SH-SY5Y (cell line): ENCODE measurements at regions not wholly inside any gene's neighbourhood (a gene's known extent, or its start where the extent isn't known, plus 50 kb on each side); places are given as distances from the start of the nearest gene placed in this dataset.

Experiments used
- GATA2 ChIP-seq: IDR thresholded peaks from 2 replicates; pipeline ENCODE4 v1.6.1; 2011; ENCODE audit warnings: mild to moderate bottlenecking, low read depth, low read length
- GATA3 ChIP-seq: IDR thresholded peaks from 2 replicates; pipeline ENCODE4 v1.6.1; 2011; ENCODE audit warnings: low read depth, mild to moderate bottlenecking, low read length, moderate library complexity

DNA sequence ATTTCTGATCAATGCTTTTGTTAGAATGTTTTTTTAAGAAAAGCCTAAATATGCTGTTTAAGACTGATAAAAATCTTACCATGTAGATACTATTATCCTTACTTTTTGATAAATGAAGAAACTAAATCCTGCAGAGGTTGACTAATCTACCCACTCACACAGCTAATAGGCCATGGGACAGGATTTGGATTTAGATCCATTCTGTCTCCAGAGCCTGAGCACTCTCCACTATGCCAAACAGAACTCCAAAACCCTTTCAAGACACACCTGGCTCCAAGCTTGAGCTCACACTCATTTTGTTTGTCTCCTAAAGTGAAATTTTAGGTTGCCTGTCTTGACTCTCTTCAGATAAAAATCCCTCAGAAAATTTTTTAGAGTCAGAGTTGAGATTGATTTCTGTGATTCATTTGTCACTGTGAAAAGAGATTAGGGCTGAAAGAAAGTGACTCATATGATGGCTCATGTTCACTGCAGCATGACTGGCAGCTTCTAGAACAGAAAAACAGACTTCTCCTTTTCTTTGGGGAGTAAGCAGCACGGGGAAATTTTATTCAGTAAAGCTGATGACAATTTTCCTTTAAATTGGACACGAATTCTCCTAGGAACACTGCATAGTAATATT, 132.3 kb upstream of the POT1 start:
- TF ChIP-seq GATA2 (no peak), GATA3 (no peak)
